Raji (cell line): ENCODE measurements at regions not wholly inside any gene's neighbourhood (a gene's known extent, or its start where the extent isn't known, plus 50 kb on each side); places are given as distances from the start of the nearest gene placed in this dataset.

Experiments used
- POLR2A ChIP-seq: IDR thresholded peaks from 2 replicates; pipeline ENCODE4 v1.6.1; 2011; ENCODE audit warnings: low read depth, low read length, control low read depth; ENCODE audit not compliant: insufficient read depth

GRCh38 chr4:1574601-1575417 lies 109.3 kb downstream of the FAM53A start:
- no peak for TF ChIP-seq POLR2A

GRCh38 chr4:1573830-1574459 lies 110.2 kb downstream of the FAM53A start:
- TF ChIP-seq POLR2A = no peak

GRCh38 chr4:1572964-1573720 lies 111.0 kb downstream of the FAM53A start:
- TF ChIP-seq POLR2A = no peak

- TF ChIP-seq POLR2A = no peak
Measured at GRCh38 chr4:1572521-1572920, 111.6 kb downstream of the FAM53A start.

GRCh38 chr4:1572010-1572385 lies 112.1 kb downstream of the FAM53A start:
- no peak for TF ChIP-seq POLR2A

- no peak for TF ChIP-seq POLR2A
Measured at GRCh38 chr4:1571165-1572009, 112.7 kb downstream of the FAM53A start.

- no peak for TF ChIP-seq POLR2A
Measured at GRCh38 chr4:1570291-1571164, 113.6 kb downstream of the FAM53A start.

GRCh38 chr4:1569461-1570151 lies 114.5 kb downstream of the FAM53A start:
- no peak for TF ChIP-seq POLR2A

GRCh38 chr4:1568855-1569460 lies 115.2 kb downstream of the FAM53A start:
- no peak for TF ChIP-seq POLR2A

GRCh38 chr4:1567808-1568581 lies 116.1 kb downstream of the FAM53A start:
- no peak for TF ChIP-seq POLR2A

GRCh38 chr4:1567519-1567807 lies 116.7 kb downstream of the FAM53A start:
- no peak for TF ChIP-seq POLR2A

GRCh38 chr4:1566838-1567518 lies 117.1 kb downstream of the FAM53A start:
- TF ChIP-seq POLR2A = no peak
